GM12864 (cell line): ENCODE measurements at regions not wholly inside any gene's neighbourhood (a gene's known extent, or its start where the extent isn't known, plus 50 kb on each side); places are given as distances from the start of the nearest gene placed in this dataset.

Experiments used
- DNase-seq: peaks from one replicate; pipeline ENCODE4 v3.0.0-alpha.2; 2011; ENCODE audit warnings: low read depth
- H3K4me3 ChIP-seq: 2 replicates; pipeline ENCODE4 v1.5.1; 2011; ENCODE audit warnings: mild to moderate bottlenecking, low read depth, low read length, control low read depth
- TF ChIP-seq, protein P1 (sequence below): IDR thresholded peaks from 2 replicates; pipeline ENCODE4 v1.5.1; 2011; ENCODE audit warnings: low read depth, mild to moderate bottlenecking, moderate library complexity, low read length, control low read depth, inconsistent platforms; ENCODE audit errors: missing control alignments

DNA sequence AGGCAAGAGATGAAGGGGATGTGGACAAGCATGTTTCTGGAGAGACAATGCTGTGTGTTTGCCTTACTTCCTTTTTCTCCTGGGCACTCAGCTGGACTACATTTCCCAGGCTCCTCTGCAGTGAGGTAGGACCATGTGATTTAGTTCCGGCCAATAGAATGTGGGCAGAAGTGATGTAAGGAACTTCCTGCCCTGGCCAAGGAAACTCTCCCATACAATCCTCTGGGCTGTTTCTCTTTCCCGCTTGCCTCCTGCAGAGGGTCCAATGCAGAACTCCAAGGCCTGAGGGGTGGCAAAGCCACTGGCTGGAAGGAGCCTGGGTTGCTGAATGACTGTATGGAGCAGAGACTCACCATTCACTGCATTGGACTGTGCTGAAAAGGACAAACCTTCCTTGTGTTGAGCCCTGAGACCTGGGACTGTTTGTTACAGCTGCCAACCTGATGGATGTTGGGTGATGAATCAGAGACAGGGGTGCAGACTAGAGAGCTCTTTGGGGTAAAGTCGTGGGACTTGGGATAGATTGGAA is 82.7 kb upstream of the SLC6A6 start:
- H3K4me3 ChIP-seq: peak overlapping the region; percentile 43
- peak; percentile 84 for DNase-seq
- TF ChIP-seq, protein P1, sequence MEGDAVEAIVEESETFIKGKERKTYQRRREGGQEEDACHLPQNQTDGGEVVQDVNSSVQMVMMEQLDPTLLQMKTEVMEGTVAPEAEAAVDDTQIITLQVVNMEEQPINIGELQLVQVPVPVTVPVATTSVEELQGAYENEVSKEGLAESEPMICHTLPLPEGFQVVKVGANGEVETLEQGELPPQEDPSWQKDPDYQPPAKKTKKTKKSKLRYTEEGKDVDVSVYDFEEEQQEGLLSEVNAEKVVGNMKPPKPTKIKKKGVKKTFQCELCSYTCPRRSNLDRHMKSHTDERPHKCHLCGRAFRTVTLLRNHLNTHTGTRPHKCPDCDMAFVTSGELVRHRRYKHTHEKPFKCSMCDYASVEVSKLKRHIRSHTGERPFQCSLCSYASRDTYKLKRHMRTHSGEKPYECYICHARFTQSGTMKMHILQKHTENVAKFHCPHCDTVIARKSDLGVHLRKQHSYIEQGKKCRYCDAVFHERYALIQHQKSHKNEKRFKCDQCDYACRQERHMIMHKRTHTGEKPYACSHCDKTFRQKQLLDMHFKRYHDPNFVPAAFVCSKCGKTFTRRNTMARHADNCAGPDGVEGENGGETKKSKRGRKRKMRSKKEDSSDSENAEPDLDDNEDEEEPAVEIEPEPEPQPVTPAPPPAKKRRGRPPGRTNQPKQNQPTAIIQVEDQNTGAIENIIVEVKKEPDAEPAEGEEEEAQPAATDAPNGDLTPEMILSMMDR: no peak

DNA sequence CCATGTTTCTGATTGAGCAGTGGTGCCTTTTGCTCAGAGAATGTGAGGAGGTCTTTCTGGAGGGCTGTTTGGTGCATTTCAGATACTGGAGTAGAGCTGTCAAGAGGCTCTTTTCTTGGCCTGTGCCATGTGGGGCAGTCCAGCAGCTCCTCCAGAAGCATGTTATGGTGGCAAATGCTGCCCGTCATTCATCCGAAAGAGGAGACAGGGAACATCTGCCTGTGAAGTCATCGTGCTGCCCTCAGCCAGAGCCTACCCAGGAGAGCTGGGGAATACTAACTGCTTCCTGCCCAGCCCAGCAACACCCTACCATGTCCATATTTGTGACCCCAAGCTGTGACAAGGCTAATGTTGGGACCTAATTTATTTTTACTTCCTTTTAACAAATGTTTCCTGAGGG is 82.2 kb upstream of the SLC6A6 start:
- TF ChIP-seq, protein P1: no peak
- H3K4me3 ChIP-seq: no peak overlapping the region; the same call in 1 of the 2 replicates
- no peak for DNase-seq

DNA sequence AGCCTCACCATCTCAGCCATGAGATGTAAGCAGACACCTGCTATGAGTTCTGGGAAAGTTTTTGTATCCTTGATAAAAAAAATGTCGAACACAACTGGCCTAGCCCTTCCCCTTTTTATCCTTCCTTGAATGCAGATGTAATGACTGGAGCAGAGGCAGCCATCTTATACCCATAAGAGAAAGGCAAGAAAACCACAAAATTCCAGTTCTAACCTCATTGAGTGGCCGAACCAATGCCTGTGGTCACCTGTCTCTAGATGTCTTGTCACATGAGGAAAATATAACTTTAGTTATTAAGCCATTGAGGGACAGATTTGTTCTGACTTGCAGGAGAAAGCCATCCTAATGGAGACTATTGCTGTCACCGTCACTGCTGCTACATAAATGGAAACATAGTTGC is 80.4 kb upstream of the SLC6A6 start:
- TF ChIP-seq, protein P1: no peak
- H3K4me3 ChIP-seq: no peak overlapping the region
- DNase-seq: no peak

DNA sequence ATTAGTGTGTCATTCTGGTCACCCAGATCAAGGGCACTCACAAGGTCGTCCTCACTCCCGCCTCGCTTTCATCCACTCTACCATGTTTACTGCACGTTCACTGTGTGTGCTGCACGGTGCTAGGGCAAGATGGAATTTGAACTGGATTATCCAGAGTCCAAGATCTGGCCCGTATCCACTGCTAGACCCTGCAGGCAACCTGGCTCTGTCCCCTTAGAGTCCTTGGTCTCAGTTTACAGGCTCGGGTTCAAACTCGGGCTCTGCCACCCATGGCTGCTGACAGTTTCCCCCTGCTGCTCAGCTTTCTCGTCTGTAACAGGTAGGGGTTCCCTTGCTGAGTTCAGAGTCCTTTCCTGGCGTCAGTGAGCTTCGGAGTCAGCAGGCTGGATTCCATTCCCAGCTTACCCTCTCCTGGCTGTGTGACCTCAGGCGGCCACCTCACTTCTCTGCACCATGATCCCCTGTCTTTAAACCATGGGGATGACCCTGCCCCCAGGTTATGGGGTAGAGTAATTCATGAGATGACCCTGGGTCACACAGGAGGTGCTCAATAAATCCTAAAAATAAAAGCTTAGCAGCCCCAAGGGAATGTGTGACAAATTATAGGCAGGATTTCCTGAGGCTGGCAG is 79.6 kb upstream of the SLC6A6 start:
- TF ChIP-seq, protein P1: no peak
- no peak for DNase-seq
- H3K4me3 ChIP-seq: no peak overlapping the region

DNA sequence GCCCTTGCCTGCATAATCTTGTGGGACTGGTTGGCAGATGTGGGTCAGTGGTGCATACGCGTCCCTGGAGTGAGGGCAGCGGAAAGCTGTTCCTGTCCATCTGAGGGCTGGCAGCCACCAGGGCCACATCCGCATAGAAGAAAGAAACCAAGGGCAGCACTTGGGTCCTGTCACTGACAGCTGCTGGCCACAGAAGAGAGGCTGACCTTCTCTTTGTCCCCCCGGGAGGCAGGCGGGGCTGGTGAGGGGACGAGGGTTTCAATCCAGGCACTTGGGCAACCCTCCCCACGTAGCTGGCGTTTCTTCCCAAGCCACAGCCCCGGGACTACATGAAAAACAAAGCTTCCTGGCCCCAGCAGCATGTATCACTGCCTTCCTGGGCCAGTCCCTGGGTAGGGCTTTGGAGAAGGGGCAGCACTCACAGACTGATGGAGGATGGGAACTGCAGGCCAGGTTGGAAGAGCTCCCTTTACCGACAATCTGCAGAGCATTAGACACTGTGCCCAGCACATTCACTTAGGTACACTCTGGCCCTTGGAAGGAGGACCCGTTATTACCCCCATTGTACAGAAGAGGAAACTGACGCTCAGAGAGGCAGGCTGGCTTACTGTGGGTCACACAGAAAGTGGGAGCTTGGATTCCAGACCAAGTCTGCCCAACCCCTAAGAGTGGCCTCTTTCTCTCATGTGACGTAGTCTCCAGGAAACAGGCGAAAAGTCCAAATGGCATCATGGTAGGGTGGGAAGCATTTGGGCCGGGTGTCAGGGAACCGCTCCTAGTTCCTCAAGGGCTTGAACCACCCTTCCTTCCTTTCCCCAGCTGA is 78.8 kb upstream of the SLC6A6 start:
- TF ChIP-seq, protein P1: no peak
- H3K4me3 ChIP-seq: no peak overlapping the region
- DNase-seq: no peak

DNA sequence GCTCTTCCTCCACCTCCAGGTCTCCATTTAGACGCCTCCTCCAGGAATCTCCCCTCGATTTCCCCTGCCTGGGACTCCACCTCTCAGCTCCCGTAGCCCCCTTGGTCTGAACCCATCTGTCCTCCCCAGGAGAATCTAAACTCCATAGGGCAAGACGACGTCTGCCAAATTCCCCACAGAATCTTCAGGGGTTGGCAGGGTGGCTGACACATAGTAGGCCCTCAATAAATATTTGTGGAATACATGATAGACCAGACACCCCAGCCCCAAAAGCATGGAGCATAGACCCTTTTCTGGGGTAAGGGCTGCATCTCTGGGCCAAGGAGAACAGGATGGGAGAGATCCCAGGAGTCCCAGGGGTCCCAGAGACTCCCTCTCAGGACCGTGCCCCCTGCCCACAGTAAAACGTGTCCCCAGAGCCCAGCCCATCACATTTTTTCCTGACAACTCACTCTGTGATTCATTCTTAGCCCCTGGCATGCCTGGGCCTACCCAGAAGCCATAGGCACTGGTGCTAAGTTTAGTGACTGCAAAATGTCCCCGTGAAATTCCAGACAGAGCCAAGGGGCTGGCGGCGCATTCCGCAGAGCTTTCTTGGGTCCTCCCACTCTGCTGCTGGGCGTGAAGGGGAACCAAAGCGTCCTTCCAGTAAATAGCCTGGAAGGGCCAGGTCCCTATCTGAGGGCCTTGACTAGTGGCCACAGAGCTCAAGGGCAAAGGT is 78.0 kb upstream of the SLC6A6 start:
- no peak overlapping the region for H3K4me3 ChIP-seq
- TF ChIP-seq, protein P1: no peak
- no peak for DNase-seq
